Activated T-cell treated with anti-CD3 and anti-CD28 coated beads for 24 hours (primary cell): ENCODE measurements at regions not wholly inside any gene's neighbourhood (a gene's known extent, or its start where the extent isn't known, plus 50 kb on each side); places are given as distances from the start of the nearest gene placed in this dataset.

ENCODE experiments used
- DNase-seq: peaks from one replicate; pipeline ENCODE4 v3.0.0-alpha.2; 2020; ENCODE audit warnings: low read depth

GRCh38 chr7:22586786-22587140, 86.8 kb upstream of the STEAP1B start:
- DNase-seq = no peak

GRCh38 chr7:22586101-22586785, 86.3 kb upstream of the STEAP1B start:
- DNase-seq = no peak

GRCh38 chr7:22584179-22584578, 84.2 kb upstream of the STEAP1B start:
- no peak for DNase-seq

GRCh38 chr7:22582863-22583622, 83.1 kb upstream of the STEAP1B start:
- DNase-seq = no peak

- DNase-seq = no peak
Measured at GRCh38 chr7:22581099-22581498, 81.1 kb upstream of the STEAP1B start.

- no peak for DNase-seq
Measured at GRCh38 chr7:22579961-22580360, 80.0 kb upstream of the STEAP1B start.

- DNase-seq = no peak
Measured at GRCh38 chr7:22578007-22578733, 78.2 kb upstream of the STEAP1B start.

- DNase-seq = no peak
Measured at GRCh38 chr7:22577470-22578001, 77.5 kb upstream of the STEAP1B start.

GRCh38 chr7:22576612-22577469, 76.9 kb upstream of the STEAP1B start:
- no peak for DNase-seq

GRCh38 chr7:22574754-22575520, 74.9 kb upstream of the STEAP1B start:
- DNase-seq = no peak

GRCh38 chr7:22572937-22573336, 72.9 kb upstream of the STEAP1B start:
- DNase-seq = no peak

- DNase-seq = no peak
Measured at GRCh38 chr7:22572292-22572691, 72.3 kb upstream of the STEAP1B start.

- DNase-seq = no peak
Measured at GRCh38 chr7:22571766-22572165, 71.8 kb upstream of the STEAP1B start.

GRCh38 chr7:22569586-22570321, 69.8 kb upstream of the STEAP1B start:
- no peak for DNase-seq

- DNase-seq = no peak
Measured at GRCh38 chr7:22566592-22566991, 66.6 kb upstream of the STEAP1B start.

- DNase-seq = no peak
Measured at GRCh38 chr7:22566176-22566575, 66.2 kb upstream of the STEAP1B start.

GRCh38 chr7:22565315-22565811, 65.4 kb upstream of the STEAP1B start:
- no peak for DNase-seq

GRCh38 chr7:22564511-22565045, 64.6 kb upstream of the STEAP1B start:
- DNase-seq = no peak

GRCh38 chr7:22563621-22564241, 63.7 kb upstream of the STEAP1B start:
- DNase-seq = no peak
